Tibial nerve (tissue), 3 donors: ENCODE measurements at regions not wholly inside any gene's neighbourhood (a gene's known extent, or its start where the extent isn't known, plus 50 kb on each side); places are given as distances from the start of the nearest gene placed in this dataset.
"Not testable (repeated sequence)": the region's sequence is repeated elsewhere in the genome, so short reads cannot be mapped to it uniquely, and the experiment has no call there.

Experiments
- POLR2A ChIP-seq, 2 donors: fragments of 450-650 bp; IDR thresholded peaks; one replicate each; pipeline ENCODE4 v1.6.1; 2017; ENCODE audit warnings: antibody characterized with exemption in 2 of 2, mild to moderate bottlenecking in 2 of 2, moderate library complexity in 2 of 2
- TF ChIP-seq, protein P1 (sequence below), 5 experiments: fragments of 200-600 bp in 3 of 5; fragments of 450-650 bp in 2 of 5; sonication (generic) in 3 of 5; IDR thresholded peaks; one replicate each; pipeline ENCODE4 v1.5.1; 2016 to 2019; ENCODE audit warnings: antibody characterized with exemption in 5 of 5, mild to moderate bottlenecking in 3 of 5, moderate library complexity in 2 of 5

DNA sequence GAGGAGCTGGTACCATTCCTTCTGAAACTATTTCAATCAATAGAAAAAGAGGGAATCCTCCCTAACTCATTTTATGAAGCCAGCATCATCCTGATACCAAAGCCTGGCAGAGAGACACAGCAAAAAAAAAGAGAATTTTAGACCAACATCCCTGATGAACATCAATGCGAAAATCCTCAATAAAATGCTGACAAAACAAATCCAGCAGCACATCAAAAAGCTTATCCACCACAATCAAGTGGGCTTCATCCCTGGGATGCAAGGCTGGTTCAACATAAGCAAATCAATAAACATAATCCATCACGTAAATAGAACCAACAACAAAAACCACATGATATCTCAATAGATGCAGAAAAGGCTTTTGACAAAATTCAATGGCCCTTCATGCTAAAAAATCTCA lies 216.0 kb upstream of the GNAI1 start:
- not testable (repeated sequence) for TF ChIP-seq POLR2A (IDR thresholded peaks at IDR 0.05)
- TF ChIP-seq, protein P1, sequence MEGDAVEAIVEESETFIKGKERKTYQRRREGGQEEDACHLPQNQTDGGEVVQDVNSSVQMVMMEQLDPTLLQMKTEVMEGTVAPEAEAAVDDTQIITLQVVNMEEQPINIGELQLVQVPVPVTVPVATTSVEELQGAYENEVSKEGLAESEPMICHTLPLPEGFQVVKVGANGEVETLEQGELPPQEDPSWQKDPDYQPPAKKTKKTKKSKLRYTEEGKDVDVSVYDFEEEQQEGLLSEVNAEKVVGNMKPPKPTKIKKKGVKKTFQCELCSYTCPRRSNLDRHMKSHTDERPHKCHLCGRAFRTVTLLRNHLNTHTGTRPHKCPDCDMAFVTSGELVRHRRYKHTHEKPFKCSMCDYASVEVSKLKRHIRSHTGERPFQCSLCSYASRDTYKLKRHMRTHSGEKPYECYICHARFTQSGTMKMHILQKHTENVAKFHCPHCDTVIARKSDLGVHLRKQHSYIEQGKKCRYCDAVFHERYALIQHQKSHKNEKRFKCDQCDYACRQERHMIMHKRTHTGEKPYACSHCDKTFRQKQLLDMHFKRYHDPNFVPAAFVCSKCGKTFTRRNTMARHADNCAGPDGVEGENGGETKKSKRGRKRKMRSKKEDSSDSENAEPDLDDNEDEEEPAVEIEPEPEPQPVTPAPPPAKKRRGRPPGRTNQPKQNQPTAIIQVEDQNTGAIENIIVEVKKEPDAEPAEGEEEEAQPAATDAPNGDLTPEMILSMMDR (IDR thresholded peaks at IDR 0.05): not testable (repeated sequence)
